LHCN-M2 (cell line): ENCODE measurements at regions not wholly inside any gene's neighbourhood (a gene's known extent, or its start where the extent isn't known, plus 50 kb on each side); places are given as distances from the start of the nearest gene placed in this dataset.
"Not testable (repeated sequence)": the region's sequence is repeated elsewhere in the genome, so short reads cannot be mapped to it uniquely, and the experiment has no call there.

Experiments
- DNase-seq: peaks from one replicate; pipeline ENCODE4 v3.0.0-alpha.2; 2012; ENCODE audit warnings: low read depth

DNA sequence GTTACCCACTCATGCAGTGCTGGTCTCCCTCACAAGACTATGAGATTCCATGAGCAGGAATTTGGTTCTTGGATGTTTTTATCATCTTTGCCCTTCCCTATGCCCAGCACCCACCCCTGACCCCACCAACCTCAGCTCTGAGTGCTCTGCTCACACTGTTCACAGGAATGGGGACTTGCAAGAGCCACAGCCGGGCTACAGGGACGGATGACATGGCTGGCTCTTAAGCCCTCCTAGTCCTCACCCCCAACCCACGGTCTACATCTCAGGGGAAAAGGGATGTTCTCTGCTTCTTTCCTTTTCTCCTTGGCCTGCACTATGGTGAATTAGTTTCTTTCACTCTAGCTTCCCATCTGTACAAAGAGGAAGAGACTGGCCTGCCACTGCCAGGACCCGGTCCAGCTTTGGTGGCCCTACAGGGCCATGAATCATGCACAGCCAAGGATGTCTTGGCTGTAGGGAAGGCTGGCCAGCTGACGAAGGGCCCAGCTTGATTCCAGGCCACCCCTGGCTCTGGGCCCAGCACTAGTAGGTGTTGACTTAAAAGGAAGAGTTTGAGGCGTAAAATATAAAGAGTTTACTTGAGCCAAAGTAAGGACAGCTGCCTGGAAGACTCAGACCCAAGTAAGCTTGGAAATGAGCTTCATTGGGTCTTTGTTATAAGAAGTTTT is 79.7 kb upstream of the MTLN start:
- DNase-seq = not testable (repeated sequence)

DNA sequence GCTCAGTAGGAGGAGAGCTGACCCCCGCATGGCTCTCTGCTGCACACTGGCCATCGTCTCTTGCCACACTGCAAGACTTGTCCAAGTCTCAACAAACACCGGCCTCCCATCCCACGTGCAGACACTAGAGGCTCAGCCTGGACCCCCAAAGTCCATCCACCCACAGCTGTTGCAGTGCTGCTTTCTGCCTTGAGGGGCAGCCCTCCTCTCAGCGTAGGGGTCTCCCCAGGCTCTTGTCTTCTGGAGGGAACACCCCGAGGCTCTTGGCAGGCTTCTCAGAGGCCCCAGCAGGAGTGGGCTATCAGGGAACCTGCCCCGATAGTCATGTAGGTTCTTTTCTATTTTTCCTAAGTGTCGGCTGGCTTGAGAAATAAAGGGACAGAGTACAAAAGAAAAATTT is 75.5 kb upstream of the MTLN start:
- DNase-seq = not testable (repeated sequence)

DNA sequence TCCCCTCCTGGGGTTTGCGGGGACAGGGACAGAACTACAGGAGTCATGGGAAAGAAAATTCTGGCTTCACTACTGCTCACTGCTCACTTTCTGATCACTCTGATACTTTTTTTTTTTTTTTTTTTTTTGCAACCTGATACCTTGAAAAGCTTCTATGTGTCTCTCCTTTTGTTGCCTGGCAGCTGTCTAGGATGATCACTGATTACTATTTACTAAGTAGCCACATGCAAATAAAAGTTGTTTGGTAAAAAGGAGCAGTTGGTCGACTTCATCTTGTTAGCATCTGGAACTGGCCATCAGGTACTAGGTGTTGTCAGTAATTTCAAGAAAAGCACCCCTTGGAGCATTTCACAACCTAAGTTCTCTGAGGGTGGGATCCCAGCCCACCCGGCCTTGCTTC is 74.9 kb upstream of the MTLN start:
- DNase-seq = not testable (repeated sequence)

- not testable (repeated sequence) for DNase-seq
Observed at GRCh38 chr2:110285002-110285401, 72.7 kb upstream of the MTLN start.

- not testable (repeated sequence) for DNase-seq
Observed at GRCh38 chr2:110280804-110281203, 68.5 kb upstream of the MTLN start.

GRCh38 chr2:110277054-110277453 is 64.7 kb upstream of the MTLN start:
- DNase-seq = not testable (repeated sequence)

DNA sequence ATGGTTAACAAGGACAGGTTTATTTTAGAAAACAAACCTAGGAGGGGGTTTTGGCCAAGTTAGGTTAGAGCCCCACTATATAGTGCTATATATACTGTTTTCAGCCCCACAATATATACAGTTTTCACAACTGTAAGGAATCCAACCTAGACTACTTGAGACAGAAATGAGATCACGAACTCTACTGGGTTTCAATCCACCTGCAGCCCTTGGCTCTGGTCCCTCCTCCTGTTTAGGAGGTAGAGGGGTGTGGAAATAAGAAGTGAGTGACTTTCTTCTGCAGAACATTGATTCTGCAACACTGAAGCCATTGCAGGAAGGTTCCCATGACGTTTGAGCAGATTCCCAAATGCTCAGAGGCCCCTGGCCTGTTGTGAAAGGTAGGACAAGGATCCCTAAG is 63.7 kb upstream of the MTLN start:
- DNase-seq = not testable (repeated sequence)

DNA sequence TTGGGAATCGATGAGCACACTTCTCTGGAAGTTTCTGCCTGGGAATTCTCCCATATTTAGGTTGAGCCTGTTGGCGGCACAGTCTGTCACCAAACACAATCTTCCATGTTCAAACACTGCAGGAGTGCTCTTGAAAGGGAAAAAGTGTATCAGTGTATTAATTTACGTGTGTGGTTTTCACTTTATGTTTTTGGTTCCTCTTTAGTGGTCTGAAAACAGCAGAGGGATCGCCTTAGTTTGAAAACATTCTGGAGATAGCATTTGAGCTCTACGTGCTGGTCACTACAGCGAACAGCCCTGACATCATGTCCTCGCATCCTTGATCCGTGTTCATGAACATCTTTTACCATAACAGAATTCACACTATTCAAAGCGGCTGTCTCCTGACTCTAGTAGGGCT is 57.3 kb upstream of the MTLN start:
- DNase-seq = not testable (repeated sequence)

GRCh38 chr2:110267828-110268407 is 55.6 kb upstream of the MTLN start:
- not testable (repeated sequence) for DNase-seq

DNA sequence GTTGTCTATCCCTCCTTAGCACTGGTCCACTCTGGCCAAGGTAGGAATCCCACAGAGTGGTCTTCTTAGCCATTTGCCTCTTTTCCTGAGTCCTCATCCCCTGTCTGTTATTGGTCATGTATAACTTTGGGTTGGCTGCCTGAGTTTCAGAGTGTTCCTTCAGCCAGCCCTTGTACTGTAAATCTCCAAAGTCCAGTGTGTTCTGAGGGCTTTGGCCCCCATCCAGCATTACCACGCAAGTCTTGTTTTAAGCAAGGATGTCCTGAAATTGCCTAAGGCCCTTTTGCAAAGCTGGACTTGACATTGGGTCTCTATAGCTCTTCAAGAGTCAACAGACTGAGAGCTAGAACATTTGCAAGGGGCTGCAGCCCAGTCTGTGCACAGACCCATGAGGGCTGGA is 52.5 kb upstream of the MTLN start:
- DNase-seq = not testable (repeated sequence)

GRCh38 chr2:110264076-110264681 is 51.8 kb upstream of the MTLN start:
- DNase-seq = not testable (repeated sequence)

GRCh38 chr2:110263462-110263861 is 51.1 kb upstream of the MTLN start:
- not testable (repeated sequence) for DNase-seq
